HG02763 (cell line): ENCODE measurements at regions not wholly inside any gene's neighbourhood (a gene's known extent, or its start where the extent isn't known, plus 50 kb on each side); places are given as distances from the start of the nearest gene placed in this dataset.

ENCODE experiments used
- ATAC-seq: cut with Tn5 transposase; IDR thresholded peaks from one replicate; pipeline ENCODE4 v1.9.1; 2021; ENCODE audit warnings: mild to moderate bottlenecking, moderate library complexity; ENCODE audit not compliant: unreplicated experiment

DNA sequence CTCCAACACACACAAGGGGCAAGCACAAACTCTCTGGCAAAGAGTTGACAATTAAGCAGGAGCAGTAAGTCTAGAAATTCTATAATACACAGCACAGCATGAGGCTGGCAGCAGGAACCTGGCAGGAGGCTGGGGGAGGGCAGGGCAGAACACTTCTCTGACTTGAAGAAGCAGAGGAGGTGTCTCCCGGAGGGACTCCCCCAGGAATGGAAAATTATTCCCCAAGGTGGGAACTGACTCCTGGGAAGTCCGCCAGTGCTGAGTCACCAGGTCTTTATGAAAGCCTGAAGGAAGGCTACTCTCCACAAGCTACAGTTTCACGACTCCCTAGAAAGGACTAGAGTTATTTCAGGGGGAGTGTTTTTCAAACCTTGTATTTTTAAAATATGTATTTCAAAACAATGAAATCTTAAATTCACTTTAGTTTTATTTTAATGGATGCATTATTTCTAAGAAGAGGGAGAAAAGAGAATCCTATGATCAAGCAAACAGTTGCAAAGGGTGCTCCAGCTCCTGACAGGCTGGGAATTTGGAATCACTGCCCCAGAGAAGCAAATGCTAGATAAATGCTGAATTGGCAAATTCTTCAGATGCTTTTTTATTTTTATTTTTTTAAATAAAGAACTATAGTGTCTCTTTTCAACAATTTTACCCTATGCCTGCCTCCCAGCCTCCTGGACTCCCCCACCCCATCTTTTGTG is 192.8 kb downstream of the LY86 start:
- no peak for ATAC-seq

DNA sequence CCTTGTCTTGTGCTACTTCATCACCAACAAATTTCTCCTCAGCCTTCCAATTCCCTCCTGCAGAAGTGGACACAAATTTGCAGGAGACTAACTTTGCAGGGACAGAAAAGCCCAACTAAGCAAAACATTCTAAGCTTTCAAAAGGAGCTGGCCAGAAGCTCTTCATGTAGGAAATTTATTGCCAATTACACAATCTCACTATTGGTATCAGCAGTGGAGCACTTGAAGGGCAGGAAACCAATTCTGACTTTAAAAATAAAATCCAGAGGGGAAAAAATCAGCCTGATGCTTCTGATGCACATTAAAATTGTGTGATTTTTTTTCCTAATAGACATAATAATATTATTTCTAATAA is 193.3 kb downstream of the LY86 start:
- no peak for ATAC-seq

DNA sequence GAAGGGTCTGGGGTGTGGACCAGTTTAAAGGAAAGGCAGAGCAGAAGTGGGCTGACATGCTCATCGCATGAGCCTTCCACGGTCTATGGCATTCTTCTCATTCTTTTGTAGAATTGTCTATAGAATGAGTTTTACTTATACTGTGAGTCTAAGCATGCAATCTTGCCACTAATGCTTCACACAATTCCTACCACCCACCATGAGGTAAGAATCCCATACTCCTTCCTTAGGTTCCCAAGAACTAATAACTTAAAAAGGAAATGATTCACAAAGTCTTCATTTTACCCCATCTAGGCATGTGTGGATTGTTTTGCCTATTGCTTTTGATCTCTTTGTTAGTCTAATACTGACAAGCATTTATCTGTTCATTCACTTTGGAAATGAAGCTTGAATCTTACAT is 195.2 kb downstream of the LY86 start:
- ATAC-seq, result no peak

DNA sequence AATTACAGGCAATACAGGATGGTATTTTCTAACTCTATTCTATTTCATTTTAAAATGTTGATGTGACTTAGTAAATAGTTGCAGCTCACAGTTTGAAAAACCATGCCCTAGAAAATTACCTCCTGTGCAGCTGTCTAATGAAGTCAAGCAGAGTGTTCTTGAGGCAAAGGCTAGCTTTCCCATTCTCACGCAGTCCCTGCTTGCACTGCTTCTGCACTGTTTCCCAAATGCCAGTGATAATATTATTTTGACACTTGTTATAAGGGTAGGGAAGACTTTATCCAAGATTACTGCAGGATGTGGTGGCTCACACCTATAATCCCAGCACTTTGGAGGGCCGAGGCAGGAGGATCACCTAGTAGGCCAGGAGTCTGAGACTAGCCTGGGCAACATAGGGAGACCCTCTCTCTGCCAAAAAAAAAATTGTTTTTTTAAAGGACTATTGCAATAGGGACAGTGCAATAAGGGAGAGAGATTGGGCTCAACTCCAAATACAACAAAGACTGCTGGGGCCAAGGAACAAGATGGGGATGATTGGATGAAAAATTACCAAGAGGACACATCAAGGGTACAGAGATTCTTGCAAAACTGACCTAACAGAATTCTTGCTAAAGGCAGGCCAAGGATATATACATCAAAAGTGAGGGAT is 196.1 kb downstream of the LY86 start:
- ATAC-seq, result no peak

DNA sequence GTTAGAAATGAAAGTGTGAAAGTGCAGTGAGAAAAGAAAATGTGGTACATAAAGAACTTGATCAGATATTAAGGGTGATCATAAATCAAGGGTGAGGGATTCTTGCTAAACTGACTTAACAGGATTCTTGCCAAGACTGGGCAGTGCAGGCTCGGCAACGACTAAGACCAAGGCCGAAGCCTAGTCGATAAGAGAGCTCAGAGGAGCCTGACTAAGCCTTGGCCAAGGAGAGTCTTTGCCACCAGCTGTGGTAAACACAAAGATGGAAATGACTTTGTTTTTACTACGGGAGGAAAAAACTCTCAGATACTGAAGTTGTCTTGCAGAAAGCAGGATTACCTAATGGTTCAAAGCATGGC is 196.6 kb downstream of the LY86 start:
- no peak for ATAC-seq

DNA sequence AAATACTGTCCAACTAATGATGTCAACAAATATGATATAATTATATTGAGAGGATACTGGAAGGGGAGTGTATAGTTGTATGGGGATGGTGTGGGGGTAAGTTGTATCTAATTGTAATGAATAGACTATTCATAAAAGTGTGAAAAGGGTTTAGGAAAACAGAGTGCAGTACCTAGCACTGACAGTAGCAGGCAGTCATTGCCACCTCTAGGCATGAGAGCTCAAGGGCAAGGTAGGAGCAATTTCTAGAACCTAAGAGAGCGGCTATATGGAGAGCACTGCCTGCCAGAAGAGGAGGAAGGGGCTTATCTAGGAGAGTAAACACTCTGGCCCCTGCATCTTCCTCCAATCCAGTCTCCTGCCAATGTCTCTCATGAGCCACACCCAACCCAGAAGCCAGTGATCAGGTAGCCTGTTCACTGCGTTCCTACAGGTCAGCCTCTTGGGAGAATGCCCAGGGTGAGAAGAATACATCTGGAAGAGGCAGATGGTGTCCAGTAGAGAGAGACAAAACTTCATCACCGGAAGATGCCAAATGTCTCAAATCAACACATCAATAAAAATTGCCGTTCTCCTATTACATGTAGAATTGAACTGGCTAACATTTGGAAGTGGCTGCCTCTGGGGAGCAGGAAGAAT is 200.0 kb downstream of the LY86 start:
- ATAC-seq, result no peak

DNA sequence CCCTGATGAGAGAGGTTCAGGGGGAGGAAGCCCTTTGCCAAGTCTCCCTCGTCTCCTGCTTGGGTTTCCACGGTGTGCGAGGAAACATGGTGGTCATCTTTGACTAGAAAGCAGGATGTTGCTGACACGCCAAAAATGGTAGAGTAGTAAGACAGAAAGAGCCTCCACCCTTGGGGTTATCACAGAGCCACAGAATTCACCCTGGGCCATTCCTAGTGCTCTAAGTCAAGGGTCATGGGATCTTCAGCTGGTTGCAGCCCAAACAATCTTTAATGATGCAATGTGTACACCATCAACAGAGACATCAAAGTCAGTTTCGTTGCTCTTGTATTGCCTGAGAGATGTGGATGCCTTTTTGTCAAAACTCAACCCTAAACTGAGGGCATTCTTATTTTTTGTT is 201.9 kb downstream of the LY86 start:
- ATAC-seq, result no peak

DNA sequence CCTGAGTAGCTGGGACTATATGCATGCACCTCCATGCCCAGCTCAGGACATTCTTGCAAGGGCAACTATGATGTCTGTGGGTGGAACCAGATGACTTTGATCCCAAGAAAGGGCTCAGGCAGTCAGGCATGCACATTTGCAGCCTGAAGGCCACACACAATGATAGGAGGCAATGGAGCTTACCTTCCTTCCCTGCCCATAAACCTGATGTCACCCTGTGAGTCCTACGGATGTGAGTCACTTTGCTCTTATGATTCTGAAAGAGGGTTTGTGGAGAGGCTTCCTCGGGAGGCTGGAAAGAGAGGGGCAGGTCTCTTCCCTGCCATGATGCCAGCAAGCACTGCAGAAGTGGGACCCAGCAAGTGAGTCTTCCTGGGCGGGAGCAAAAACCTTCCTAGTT is 202.4 kb downstream of the LY86 start:
- no peak for ATAC-seq

DNA sequence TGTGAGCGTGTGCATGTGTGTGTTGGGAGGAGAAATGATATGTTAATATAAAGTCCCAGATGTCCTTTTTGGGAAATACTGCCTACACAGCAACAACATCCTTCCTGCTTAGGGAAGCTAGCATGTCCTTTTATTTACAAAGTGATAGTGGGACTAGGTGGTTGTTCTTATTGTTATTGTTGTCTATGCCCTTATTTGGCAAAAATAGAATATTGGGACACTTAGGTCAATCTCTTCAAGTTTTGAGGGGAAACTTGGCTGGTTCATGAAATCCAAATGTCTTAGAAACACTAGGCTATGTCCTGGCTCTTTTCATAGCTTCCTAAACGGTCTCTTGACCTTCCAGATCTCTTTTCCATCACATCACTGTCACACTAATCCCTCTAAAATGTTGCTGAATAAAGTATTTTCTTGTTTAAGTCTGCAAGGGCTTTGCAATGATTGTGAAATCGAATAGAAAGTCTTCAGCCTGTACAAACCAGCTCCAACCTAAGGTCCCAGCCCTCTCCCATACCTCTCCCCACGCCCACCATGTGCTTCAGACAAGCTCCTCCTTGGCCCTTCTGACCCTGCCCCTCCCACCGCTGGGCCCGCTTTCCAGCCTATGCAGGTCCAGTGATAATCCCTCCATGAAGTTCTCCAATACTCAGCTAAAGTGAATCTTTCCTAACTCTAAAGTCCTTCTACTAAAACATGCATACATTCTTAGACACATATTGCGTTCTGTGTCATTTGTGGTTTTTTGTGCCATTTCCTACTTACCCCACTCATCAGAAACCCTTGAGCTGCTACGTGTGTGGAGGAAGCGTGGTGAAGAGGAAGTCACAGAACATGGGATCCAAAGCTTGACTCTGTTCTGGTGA is 205.1 kb downstream of the LY86 start:
- ATAC-seq, result no peak

DNA sequence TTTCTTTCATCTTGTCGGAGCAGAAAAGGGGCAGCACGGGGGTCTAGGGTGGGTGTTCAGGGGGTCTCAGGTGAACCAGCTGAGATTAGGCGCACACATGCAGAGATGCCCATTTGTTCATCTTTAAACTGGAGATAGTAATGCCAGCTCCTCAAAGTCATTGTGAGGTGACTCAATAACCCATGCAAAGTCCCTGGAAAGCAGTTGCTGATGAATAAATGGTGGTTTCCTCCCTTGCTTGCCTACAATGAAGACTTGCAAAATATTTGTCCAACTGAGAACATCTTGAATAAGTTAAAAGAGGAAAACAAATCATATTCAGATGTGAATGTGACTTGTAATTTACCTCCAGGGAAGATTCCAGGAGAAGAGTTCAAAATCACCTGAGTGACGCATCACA is 206.9 kb downstream of the LY86 start:
- ATAC-seq, result no peak

DNA sequence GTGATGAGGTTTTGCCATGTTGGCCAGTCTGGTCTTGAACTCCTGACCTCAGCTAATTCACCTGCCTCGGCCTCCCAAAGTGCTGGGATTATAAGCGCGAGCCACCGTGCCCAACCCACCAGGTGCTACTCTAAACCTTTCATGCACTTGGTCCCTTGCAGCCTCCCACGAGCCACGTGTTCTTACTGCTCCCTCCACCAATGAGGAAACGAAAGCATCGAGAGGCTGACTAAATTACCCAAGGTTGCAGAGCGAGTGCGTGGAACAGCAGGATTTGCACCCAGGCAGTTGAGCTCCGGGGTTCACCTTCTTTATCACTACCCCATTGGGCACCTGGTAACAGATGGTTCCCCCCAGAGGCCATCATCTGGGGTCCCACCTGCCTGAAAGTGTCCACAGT is 208.3 kb downstream of the LY86 start:
- no peak for ATAC-seq

DNA sequence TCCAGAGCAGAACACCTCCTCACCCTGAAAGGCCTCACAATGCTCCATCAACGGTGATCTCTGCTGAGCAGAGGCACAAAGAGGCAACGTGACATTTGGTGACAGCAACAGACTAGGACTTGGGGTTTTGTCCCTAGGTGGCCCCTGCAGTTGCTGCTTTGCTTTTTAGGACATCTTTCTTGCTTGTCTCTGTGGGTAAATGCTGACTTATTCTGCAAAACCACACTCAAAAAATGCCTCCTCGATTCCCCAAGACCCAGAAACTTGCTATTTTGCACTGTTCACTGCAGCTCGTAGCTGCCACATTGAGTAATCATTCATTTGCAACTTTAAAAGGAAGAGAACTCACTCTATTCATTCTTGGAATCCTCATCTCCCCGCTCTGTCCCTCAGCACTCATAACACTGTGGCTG is 209.9 kb downstream of the LY86 start:
- ATAC-seq, result no peak

DNA sequence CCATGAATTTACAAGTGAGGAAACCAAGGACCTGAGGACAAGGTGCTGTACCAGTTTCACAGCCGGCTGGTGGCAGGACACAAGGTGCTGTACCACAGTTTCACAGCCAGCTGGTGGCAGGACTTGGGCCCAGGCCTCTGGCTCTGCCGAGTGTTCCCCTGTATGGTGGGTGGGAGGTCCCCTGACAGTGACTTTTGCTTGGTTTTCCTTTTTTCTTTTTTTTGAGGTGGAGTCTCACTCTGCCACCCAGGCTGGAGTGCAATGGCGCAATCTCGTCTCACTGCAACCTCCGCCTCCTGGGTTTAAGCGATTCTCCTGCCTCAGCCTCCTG is 212.4 kb downstream of the LY86 start:
- no peak for ATAC-seq

DNA sequence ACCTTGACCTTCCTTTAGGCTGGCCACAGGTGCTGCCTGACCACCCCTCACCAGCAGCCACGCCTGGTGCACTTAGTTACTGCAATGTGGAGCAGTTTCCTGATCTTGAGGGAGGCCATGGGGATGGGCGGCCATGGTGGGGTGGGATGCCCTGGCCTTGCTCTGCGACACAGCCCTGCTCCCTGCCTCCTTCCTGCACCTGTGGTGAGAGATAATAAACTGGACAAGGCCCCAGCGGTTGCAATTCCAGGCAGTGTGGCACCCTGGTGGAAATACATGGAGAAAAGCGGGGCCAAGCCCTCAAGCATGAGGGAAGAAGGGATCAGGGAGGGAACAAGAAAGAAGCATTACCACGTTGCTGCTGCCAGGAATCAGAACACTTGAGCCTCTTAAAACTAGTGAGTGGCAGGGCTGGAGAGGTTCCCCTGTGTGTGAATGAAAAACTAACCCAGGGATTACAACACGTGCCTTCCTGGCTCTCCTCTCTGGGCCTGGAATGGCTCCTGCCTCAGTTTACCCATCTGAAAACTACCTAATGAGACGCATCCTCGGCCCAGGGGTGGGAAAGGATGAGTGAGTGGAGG is 213.2 kb downstream of the LY86 start:
- ATAC-seq, result no peak

DNA sequence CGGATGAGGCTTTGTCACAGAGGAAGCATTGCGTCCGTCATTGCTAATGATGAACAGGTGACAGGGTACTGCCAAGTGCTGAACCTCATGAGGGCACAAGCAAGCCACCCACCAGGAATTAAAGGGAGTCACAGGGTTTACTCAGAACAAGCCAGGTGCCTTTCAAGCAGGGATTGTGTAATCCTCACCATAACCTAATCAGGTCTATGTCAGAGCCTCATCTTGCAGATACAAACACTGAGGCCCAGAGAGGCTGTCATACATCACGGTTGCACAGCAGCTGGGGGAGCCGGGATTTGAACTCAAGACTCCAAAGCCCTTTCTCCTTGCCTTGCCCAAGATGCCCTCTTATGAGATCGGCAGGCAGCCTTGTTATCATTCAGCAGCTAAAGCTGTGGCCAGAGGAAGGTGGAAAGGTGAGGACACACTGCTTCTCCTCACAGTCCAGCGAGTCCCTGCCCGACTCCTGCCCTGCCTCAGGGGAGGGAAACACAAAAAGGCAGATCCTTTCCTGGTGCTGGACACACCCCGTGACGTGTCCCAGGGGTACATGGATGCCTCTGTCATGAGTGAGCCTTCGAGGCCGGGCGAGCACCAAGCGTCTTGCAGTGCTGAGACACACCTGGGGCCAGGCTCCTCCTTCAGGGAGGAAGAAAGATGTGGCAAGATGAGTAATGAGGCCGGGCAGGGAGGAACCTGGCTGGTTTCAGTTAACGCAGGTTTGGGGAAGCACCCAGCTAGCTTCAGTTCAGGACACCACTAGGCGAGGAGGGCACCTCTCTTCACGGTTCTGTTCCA is 214.9 kb downstream of the LY86 start:
- peak; percentile 61 for ATAC-seq

DNA sequence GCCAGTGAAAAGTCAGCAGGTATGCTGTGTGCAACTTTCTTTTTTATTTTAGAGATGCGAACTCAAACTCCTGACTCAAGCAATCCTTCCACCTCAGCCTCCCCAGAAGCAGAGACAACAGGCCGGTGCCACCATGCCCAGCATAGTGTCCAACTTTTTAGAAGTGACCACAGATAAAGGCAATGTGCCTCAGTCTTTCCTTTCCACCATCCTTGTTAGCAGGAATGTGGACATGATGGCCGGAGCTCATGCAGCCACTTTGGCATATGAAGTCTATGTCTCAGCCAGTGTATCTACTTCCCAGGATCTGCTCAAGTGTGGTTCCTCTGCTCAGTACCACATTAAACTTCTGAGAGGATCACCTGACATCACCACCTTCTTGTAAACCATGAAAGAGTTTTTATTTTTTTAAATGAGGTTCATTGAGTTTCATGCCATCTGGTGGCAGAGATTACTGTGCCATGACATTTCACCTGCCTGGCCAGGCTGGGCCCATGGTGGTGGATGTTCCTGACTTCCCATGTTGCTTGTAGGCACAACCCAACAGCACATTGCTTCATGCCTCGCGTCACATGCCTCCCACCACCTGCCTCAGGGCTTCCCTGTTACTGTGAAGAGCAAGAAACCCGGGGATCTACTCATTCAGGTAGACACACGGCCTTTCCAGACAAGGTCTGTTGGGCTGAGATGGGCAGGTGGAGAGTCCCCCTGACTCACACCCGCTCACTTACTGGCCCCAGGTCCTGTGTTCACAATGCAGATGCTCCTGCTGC is 216.5 kb downstream of the LY86 start:
- no peak for ATAC-seq

DNA sequence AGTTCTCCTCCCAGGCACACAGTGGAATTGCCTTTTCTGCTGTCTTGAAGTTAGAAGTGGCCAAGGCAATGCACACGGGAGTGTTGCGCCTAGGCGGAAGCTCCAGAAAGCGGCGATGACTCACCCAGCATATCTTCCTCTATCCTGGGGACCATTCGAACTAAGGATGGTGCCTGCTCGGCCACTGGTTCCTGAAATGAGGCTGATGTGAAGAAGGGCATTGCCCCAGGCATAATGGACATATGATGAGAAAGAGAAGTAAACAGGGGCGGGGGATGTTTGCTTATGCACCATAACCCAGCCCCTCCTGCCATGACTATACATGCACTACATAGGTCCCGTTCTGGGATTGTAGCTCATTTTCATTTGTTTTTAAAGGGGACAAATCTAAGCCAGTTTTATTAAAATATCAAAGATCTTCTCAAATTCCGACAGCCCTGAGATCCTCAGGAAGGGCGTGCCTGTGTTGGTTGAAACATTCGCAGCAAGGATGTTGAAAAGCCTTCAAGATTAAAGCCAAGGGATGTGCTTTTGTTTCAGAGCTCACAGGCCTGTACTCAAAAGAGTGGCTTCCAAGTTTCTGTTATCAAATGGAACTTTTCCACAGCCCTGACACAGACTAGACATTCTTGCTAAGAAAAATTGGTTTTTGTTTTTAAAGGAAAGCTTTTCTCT is 218.5 kb downstream of the LY86 start:
- ATAC-seq, result no peak

DNA sequence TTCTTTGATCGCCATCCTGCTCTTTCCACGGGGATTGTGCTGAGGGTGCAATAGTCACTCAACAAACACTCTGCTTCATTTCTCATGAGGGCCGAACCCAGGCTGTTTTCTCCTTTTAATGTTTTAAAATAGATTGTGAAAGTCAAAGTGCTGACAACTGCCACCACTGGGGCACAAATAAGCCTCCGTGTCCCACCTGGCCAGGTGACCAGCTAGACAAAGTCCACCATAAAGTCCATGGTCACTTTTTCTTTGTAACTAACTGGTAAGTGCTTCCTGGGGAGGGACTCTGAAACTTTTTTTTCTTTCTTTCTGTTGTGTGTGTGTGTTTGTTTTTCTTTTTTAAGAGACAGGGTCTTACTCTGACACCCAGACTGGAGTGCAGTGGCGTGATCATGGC is 219.8 kb downstream of the LY86 start:
- no peak for ATAC-seq

DNA sequence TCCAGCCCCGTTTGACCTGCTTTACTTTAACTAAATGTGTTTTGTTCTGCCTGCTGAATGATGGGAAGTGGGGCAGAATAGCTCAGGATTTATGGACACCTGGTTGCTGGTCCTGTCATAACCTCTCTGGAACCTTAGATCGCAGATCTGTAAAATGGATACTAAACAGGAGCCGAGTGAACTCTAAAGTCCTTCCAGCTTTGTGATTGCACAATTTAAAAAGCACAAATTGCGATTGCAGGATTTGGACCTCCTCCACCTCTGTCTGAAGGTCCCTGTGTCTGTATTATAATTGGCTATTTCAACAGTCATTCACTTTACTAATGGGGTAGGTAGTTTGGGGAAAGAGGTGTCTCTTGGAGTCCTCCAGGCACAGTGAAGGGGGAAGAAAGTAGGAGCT is 220.4 kb downstream of the LY86 start:
- ATAC-seq, result no peak
